Left renal pelvis (tissue), 4 donors: ENCODE measurements at regions not wholly inside any gene's neighbourhood (a gene's known extent, or its start where the extent isn't known, plus 50 kb on each side); places are given as distances from the start of the nearest gene placed in this dataset.
A peak's percentile ranks its signal among the peaks of the same experiment; 100 is the strongest.

Experiments
- DNase-seq, 4 donors: peaks; one replicate each; pipeline ENCODE4 v3.0.0-alpha.2; 2013; ENCODE audit warnings: low read depth in 4 of 4, low spot score in 3 of 4

DNA sequence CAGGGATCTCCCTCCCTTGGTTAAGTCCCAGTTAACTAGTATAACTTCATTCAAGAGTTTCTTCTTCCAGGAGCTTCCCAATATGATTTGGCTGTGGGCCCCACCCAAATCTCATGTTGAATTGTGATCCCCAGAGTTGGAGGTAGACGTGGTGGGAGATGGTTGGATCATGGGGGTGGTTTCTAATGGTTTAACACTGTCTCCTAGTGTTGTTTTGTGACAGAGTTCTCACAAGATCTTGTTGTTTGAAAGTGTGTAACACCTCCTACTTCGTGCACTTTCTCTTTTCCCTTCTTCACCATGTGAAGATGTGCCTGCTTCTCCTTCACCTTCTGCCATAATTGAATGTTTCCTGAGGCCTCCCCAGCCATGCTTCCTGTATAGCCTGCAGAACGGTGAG, 251.8 kb upstream of the FGGY start:
- DNase-seq: no peak

DNA sequence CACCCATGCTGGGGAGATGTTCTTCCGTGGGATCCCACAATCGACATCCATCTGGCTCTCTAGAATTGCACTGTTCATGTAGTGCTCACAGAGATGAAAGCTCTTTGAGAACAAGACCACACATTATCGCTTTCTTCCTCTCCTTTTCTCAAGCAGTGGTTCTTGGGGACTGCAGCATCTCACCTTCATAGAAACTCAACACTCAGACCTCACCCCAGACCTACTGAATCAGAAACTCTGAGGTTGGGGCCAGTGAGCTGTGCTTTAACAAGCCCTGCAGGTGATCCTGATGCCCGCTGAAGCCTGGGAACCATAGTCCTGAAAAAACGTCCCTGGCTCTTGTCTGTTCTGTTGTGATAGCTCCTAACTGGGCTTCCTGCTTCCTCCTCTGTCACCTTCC, 251.3 kb upstream of the FGGY start:
- DNase-seq: no peak

DNA sequence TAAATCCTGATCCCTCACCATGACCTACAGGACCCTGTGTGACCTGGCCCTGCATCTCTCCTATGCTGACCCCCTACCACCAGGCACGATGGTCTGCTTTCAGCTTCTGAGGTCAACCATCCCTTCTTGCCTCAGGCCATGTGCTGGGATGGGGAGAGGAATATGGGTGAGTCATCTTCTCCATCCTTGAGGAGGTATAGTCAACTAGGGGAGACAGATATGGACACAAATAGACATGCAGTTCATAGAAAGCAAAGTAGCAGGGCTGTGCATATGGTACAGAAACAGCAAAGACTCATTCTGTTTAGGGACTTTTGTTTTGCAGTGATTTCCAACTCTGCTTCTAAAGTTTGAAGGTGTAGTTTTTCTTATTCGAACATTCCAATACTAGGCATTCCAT, 250.8 kb upstream of the FGGY start:
- DNase-seq: no peak

DNA sequence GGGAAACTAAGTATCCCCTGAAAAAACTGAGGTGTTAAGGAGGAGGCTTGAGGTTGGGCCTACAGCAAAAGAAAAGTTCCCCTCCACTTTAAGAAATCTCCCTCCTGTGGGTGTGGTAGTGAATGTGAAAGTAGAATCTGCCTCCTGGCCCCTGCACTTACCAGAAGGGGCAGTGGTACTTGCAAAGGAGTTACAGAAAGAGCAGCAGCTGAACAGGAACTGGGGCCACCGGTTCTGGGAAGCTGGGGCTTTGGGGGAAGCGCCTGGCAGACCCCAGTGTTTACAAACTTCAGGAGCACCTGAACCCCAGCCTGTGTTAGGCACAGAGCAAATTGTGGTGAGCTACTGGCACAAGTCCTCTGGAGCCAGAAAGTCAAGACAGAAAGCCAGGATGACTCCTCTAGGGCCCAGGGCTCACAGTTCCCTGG, 250.2 kb upstream of the FGGY start:
- no peak for DNase-seq

DNA sequence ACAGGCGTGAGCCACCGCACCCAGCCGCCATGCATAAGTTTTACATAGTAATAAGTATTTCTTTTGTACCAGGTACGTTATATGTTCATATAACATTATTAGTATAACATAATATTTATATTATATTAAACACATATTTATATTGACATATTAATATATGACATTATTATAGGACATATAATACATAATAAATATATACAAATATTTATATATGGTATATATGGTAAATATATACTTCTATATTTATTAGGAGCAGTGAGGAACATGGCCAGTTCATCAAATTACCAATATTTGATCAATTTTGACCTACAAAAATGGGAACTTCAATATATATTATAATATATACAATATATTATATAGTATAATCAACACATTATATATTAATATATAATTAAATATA, 245.9 kb upstream of the FGGY start:
- no peak for DNase-seq

DNA sequence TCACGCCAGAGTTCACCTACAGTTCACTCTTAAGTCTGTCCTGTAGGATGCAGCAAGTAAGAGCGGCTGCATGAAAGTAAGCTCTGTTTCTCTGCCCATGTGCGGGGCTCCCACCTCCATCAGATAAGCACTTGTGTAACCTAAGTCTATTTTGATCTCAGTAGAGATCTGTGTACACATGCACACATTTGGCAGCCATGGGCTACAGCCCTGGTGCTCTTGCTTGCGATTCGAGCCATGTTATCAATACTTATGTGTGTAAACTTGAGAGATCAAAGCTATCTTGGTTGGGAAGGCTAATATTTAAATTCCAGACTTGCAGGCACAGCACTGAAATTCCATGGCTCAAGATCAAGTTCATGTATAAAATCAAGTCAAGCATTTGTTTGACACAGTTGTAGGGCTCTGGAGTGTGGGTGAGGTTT, 244.7 kb upstream of the FGGY start:
- no peak for DNase-seq

DNA sequence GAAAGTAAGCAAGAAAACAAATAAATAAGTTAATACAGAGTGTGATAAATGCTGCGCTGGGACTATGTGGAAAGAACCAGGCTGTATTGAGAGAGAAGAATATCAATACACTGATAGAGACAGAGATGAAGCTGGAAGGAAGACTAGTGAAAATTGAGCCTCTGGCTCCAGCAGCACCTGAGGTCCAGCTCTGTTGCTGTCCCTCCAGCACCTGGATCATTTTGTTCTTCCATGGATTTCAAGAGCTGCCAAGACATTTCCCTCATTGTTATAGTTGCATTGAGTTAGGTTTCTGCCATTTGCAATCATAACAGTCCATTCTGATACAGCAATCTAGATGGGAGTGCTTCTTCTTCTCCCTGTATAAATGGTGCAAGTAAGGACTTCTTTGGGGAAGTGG, 242.7 kb upstream of the FGGY start:
- DNase-seq: no peak

DNA sequence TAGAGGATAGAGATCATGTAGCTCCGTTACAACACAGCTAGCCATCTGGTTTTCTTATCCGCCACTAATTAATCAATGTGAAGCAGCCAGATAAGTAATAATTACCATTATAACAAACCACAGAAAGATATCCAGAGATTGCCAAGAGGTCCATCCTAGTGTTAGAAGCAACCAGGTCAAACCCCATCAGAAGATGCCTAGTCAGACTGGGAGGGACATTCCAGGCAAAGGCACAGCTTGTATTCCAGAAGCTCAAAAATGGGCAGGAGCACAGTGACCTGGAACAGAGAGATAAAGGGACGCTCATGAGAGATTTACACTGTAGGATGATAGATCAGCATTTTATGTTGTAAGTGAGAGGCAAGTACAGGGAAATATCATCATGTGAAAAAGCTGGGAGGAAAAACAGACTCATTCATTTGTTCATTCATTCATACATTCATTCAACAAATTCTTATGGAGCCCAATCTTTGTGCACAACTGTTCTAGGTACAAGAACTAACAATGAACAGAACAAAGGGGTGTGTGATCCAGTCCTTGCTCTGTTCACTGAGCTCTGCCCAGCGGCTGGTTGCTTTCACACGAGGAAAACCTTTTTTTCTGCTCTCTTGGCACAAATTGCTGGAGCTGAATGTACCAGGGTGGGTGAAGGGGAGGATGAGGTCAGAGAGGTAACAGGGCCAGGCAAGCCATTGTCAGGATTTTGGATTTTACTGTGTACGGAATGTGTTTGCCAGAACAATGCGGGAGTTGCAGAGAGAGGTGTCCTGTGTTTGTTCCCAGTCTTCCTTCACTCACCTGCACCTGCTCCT, 240.8 kb upstream of the FGGY start:
- DNase-seq: no peak

DNA sequence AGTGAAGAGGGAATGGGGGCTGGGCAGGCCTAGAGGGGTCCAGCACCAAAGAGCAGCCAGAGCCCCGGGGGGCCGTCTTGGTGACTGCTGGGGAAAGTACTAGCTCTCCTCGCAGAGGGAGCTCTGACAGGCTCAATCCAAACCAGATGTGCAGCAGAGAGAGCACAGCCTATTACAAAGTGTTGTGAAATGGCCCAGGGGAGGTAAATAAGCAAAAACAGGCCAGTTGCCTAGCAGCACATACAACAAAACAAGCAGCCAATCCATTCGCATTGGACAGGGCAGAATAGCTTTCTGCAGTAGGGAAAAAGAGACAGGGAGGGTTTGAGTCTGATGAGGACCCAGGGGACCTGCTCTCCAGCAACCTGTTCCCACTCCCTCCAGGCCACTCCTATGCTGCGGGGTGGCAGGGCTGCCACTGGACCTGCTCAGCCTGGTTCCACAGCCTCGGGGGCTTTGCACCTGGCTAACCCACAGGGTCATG, 239.6 kb upstream of the FGGY start:
- DNase-seq: peak; percentile 57 to 74 (median 66)

DNA sequence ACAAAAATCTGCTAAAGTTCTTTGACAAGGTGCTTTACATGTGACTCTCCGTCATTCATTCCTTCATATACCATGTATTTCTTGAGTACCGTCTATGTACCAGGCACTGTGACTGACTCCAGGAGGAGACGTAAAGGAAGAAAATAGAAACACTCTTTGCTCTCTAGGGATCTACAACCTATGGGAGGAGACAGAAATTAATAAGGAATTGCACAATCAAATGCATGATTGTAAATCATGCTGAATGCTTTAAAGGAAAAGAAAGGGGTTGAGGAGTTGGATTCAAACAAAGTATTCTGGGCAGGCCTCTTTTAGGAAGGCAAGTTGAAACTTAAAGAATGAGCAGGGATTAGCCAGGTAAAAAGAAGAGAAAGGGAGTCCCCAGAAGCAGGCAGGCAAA, 239.1 kb upstream of the FGGY start:
- DNase-seq: no peak

DNA sequence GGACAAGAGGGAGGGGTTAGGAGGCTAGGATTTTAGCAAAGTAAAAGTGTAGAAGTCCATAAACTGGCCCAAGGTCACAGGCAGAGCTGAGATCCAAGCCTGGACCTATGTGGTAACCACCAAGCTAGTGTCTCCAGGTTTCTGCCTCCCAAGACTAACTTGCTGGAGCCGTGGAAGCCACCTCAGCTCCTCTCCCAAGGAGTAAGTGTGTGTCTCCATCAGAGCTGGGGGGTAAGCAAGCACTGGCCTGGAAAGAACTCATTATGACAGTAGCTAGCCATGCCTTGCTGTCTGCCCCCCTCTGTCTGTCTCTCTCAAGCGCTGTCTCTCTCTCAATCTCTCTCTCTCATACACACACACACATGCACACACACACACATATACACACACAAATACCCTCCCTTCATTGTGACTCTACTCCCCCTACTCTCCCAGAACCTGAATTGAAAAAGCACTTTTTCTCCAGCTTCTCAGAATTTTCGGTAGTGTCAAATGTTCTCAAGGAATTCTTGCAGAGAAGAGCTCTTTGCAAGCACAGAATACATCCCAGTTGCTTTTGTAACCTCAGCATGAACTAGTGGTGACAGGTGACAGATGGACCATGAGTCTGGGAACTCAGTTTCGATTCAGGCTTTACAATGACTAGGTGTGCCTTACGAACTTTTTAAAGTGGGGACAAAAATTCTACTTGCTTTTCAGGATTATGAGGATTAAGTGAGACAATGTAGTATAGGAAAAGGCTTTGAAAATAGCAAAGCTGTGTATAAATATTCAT, 238.0 kb upstream of the FGGY start:
- DNase-seq: no peak

DNA sequence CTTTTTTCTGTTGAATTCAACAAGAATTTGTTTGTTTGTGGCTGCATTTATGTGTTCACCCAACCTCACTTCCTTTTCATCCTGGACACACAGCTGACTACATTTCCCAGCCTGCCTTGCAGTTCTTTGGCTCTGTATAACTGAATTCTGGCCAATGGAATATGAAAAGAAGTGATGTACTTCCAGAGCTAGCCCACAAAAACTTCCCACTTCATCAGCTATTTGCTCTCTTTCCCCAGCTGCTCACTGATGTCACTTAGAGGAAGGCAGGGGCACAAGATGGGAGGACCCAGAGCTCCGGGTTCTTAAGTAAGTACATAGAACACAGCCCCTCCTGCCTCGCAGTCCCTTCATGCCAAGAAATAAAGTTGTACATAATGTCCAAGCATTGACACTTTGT, 235.0 kb upstream of the FGGY start:
- DNase-seq: peak in 1 of 4 donors; percentile 46

DNA sequence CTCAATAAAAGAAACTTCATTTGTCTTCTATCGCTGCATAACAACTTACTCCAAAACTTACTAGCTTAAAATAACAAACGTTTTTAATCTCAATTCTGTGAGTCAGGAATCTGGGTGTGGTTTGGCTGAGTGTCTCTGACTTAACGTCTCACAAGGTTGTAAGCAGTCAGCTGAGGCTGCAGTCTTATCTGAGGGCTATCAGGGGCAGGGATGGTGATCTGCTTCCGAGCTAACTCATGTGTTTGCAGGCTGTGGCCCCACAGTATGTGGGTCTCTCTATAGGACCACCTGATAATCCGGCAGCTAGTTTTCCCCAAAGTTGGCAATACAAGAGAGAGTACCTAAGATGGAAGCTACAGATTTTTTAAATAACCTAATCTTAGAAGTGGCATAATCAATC, 234.2 kb upstream of the FGGY start:
- no peak for DNase-seq

DNA sequence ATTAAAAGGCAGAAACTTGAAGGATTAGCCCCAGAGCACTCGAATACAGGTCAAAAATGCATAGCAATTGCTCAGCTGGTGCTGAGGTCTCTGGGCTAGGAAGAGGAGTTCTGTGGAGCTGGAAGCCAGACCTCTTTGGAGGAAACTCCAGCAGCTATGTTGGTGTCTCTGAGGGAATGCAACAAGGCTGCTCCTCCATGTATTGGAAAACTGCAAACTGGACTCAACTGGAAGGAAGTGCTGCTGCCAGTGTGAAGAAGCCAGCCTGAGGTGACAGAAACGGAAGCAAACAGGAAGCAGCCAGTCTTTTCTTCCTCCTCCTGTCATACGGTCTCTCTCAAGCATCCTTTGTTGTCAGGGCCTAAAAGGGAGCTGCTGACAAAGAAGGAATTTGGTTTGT, 233.4 kb upstream of the FGGY start:
- no peak for DNase-seq

DNA sequence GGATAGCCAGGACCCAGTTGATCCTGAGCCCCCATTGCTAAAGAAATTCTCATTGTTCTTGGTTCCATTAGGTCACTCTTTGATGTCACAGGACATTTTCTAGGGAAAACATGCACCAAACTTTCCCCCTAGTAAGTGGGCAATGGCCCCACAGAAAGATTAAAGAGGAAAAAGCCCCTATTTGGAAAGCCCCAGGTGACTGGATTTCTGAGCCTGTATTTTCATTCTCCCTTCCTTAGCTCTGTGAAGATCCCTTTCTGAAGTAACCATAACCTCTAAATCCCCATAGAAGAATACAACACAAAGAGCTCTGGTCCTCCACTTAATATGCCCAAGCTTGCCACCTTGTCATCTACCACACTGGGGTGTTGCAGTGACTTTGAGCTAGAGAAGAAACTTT, 232.3 kb upstream of the FGGY start:
- no peak for DNase-seq

DNA sequence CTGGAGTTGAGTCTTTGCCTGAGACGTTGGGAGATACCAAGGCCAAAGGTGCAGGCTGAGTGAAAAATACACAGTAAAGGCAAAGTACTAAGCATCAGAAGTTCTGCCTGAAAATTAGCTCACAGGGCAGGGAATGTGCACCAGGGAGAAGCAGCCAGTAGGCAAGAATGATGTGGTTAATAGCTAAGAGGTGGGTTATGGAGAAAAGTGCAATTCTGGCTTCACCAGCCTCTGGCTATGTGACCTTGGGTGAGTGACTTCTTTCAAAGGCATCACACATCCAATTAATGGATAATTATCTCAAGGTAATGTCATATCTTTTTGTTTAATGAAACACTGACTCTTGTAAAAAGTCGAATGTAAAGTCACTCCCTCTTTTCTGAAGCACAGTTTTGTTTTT, 230.7 kb upstream of the FGGY start:
- DNase-seq: no peak

DNA sequence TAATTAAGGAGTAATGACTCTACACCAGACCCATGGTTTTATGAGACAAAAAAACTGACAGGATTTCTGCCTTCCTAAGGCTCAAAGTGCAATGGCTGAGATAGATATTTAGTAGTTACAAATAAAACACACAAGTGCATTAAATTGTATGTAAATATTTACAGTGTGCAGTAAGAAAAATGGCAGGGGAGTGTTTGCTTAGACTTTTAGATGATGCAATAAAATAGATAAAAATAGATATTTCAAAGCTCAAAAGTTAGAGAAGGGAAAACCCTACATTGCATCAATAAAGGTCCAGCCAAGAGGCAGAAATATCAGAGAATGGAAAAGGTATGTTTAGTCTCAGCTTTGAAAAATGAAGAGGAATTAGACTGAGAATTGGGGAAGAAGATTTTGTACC, 226.3 kb upstream of the FGGY start:
- no peak for DNase-seq

DNA sequence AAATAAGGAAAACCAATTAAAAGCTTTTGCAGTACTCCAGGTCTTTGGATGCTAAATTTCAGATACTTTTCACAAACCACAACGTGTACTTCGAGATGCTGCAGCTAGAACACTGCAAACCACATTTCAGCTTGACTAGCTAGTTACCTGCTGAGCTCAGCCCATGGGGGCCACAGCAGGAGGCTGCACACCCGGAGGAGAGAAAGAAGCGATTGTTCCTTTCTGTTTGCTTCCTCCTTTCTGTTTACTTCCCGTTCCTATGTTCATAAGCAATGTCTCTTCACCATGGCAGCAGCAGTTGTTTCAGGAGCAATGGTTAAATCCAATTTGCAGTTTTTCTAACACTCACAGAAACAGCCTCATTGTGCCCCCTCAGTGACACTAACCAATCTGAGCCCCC, 225.6 kb upstream of the FGGY start:
- DNase-seq: no peak

DNA sequence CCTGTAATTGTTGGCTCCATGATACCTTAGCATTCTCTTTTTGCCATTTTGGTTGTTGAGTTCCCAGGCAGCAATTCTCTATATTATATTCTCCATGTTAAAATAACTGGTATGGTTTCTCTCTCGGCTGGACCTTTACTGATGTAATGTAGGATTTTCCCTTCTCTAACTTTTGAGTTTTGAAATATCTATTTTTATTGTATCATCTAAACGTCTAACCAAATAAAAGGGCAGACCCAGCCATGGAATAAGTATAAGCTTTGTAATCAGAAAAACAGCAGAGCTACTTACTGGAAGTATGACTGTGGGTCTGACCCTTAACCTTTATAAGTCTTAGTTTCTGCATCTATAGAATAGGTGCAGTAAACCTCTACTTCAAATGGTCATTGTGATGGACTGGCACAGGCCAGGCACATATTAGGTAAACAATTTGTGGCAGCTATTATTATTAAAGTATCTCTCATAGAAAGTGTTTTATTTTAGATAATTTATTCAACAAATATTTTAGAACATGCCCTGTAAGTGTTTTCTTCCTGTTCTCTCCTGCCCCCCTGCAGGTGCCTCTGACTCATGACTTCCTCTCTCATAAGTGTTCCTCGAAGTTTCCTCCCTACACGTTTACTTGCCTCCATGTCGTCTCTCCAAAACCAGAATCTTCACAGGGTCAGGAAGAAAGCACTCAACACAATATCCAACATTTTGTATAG, 224.9 kb upstream of the FGGY start:
- no peak for DNase-seq

DNA sequence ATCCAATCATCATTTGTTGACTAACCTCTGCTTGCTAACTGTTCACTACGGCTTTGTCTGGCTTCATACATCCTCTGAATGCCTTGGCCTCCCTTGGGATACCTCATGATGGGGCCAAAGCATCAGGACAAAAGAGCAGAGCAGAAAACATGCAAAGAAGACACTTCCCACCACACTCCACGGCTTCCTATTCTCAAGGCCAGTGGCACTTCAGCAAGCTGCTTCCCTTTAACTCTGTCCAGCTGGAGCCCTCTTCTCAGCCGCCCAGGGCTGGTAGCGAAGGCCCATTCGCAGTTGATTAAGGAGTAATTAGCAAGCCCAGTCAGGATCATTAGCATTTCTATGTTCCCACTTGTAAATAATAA, 224.3 kb upstream of the FGGY start:
- DNase-seq: no peak

DNA sequence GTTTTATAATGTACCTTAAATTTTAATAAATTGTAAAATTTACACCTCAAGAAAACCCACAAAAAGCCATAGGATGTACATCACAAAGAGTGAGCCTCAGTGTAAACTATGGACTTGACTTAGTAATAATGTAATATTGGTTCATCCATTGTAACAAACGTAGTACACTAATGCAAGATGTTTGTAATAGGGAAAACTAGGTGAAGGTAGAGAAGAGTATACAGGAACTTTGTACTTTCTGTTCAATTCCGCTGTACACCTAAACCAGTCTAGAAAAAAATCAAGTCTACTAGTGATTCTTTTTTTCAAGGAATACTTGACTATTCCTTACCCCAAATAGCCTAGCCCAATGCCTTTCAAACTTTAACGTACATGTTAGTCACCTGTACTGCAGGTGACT, 222.3 kb upstream of the FGGY start:
- DNase-seq: no peak

DNA sequence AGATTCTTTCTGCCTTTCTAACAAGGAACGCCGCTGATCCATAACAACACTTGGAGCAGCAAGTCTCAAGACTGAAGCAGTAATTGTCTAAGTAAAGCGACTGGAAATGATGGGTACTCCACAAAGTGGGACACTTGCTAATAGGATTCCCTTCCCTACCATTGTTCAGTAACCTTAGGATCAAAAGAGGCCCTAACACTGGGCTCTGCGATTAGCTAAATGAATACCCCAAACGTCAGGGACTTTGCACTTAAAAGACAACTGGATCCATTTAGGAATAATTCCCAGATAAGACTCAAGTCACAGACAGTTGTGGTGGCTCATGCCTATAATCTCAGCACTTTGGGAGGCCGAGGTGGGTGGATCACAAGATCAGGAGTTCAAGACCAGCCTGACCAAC, 221.9 kb upstream of the FGGY start:
- DNase-seq: no peak
